IMR-90 (cell line): ENCODE measurements at regions not wholly inside any gene's neighbourhood (a gene's known extent, or its start where the extent isn't known, plus 50 kb on each side); places are given as distances from the start of the nearest gene placed in this dataset.

ENCODE experiments used
- ATAC-seq: fragments of 200-7000 bp; cut with Tn5 transposase; 2 replicates; pipeline ENCODE4 v1.9.1; 2020; ENCODE audit warnings: low read depth, mild to moderate bottlenecking, moderate library complexity
- BruUV-seq: library from RNA; stranded (reverse); fragments of 400-500 nt; replicated peaks from 2 replicates; lab custom pipeline; 2021; lab: Mats Ljungman, UMichigan
- CTCF ChIA-PET: fragments of 300-600 bp; formaldehyde crosslinking; extraction: SDS; loops from one replicate; lab custom pipeline; 2021; ENCODE audit warnings: antibody characterized with exemption; lab: Yijun Ruan, JAX
- POLR2A ChIA-PET: fragments of 300-600 bp; sonication (Branson Sonifier 250); formaldehyde crosslinking; loops from one replicate; lab custom pipeline; 2022; ENCODE audit warnings: antibody characterized with exemption; ENCODE audit not compliant: unreplicated experiment; lab: Charles Lee
- DNase-seq: peaks from one replicate; pipeline ENCODE4 v3.0.0; 2013
- H2AFZ ChIP-seq: replicated peaks from 2 replicates; pipeline ENCODE3; 2013; ENCODE audit warnings: low read length, mild to moderate bottlenecking; ENCODE audit not compliant: poor library complexity
- H2AK5ac ChIP-seq: 2 replicates; pipeline ENCODE4 v1.6.1; 2013; ENCODE audit warnings: low read depth, low read length, inconsistent platforms
- H2AK9ac ChIP-seq: replicated peaks from 2 replicates; pipeline ENCODE3; 2013; ENCODE audit warnings: mild to moderate bottlenecking, low read depth, low read length, moderate library complexity; ENCODE audit not compliant: poor library complexity
- H2BK120ac ChIP-seq: 2 replicates; pipeline ENCODE4 v1.6.1; 2013; ENCODE audit warnings: low read depth, low read length, inconsistent platforms
- H2BK15ac ChIP-seq: 3 replicates; pipeline ENCODE4 v1.6.1; 2013; ENCODE audit warnings: low read depth, low read length, inconsistent platforms
- H2BK20ac ChIP-seq: 2 replicates; pipeline ENCODE4 v1.6.1; 2013; ENCODE audit warnings: low read depth, mild to moderate bottlenecking, inconsistent platforms, low read length, moderate library complexity
- H2BK5ac ChIP-seq: 2 replicates; pipeline ENCODE4 v1.6.1; 2013; ENCODE audit warnings: mild to moderate bottlenecking, low read depth, low read length, inconsistent platforms; ENCODE audit not compliant: poor library complexity, severe bottlenecking
- H3K14ac ChIP-seq: replicated peaks from 2 replicates; pipeline ENCODE4 v1.6.1; 2013; ENCODE audit warnings: low read depth, low read length, inconsistent platforms
- H3K18ac ChIP-seq: 2 replicates; pipeline ENCODE4 v1.6.1; 2013; ENCODE audit warnings: low read depth, low read length, control low read depth
- H3K23ac ChIP-seq: 2 replicates; pipeline ENCODE4 v1.6.1; 2013; ENCODE audit warnings: low read depth, low read length, inconsistent platforms
- H3K27ac ChIP-seq: 2 replicates; pipeline ENCODE4 v1.5.1; 2013; ENCODE audit warnings: mild to moderate bottlenecking, control low read depth, low read length; ENCODE audit not compliant: insufficient read depth
- H3K27me3 ChIP-seq: 2 replicates; pipeline ENCODE4 v1.6.1; 2013; ENCODE audit warnings: low read length; ENCODE audit not compliant: control insufficient read depth, insufficient read depth
- H3K36me3 ChIP-seq: 2 replicates; pipeline ENCODE4 v1.6.1; 2013; ENCODE audit warnings: low read length, mixed read lengths; ENCODE audit not compliant: control insufficient read depth, insufficient read depth
- H3K4ac ChIP-seq: 2 replicates; pipeline ENCODE4 v1.6.1; 2013; ENCODE audit warnings: low read depth, low read length, inconsistent platforms
- H3K4me1 ChIP-seq: 2 replicates; pipeline ENCODE4 v1.6.1; 2013; ENCODE audit warnings: low read length, mixed read lengths; ENCODE audit not compliant: control insufficient read depth, insufficient read depth
- H3K4me2 ChIP-seq: 2 replicates; pipeline ENCODE4 v1.6.1; 2013; ENCODE audit warnings: low read depth, mild to moderate bottlenecking, control low read depth, low read length, moderate library complexity
- H3K4me3 ChIP-seq: 2 replicates; pipeline ENCODE4 v1.5.1; 2013; ENCODE audit warnings: low read depth, mild to moderate bottlenecking, control low read depth, low read length, moderate library complexity; ENCODE audit not compliant: insufficient read depth
- H3K56ac ChIP-seq: 2 replicates; pipeline ENCODE4 v1.6.1; 2013; ENCODE audit warnings: low read length, inconsistent platforms; ENCODE audit not compliant: insufficient read depth; ENCODE audit errors: extremely low read depth
- H3K79me1 ChIP-seq, 2 experiments: 2 replicates each; pipeline ENCODE4 v1.6.1; 2013; ENCODE audit warnings: low read length in 2 of 2, inconsistent platforms in 1 of 2, low read depth in 1 of 2
- H3K9ac ChIP-seq: 2 replicates; pipeline ENCODE4 v1.6.1; 2013; ENCODE audit warnings: low read depth, low read length, control low read depth
- H3K9me1 ChIP-seq: 2 replicates; pipeline ENCODE4 v1.6.1; 2013; ENCODE audit warnings: low read length, inconsistent platforms; ENCODE audit not compliant: insufficient read depth
- H3K9me3 ChIP-seq: 2 replicates; pipeline ENCODE4 v1.6.1; 2013; ENCODE audit warnings: low read length; ENCODE audit not compliant: control insufficient read depth, insufficient read depth
- H4K20me1 ChIP-seq: 2 replicates; pipeline ENCODE4 v1.6.1; 2013; ENCODE audit warnings: low read length, inconsistent platforms; ENCODE audit not compliant: insufficient read depth
- H4K5ac ChIP-seq: 2 replicates; pipeline ENCODE4 v1.6.1; 2013; ENCODE audit warnings: mild to moderate bottlenecking, low read depth, low read length, control low read depth
- H4K8ac ChIP-seq, 2 experiments: 2 replicates each; pipeline ENCODE4 v1.6.1; 2013; ENCODE audit warnings: low read depth in 2 of 2, low read length in 2 of 2, control low read depth in 1 of 2, inconsistent platforms in 1 of 2
- H4K91ac ChIP-seq: 2 replicates; pipeline ENCODE4 v1.6.1; 2013; ENCODE audit warnings: low read depth, low read length, inconsistent platforms; ENCODE audit not compliant: insufficient read depth
- BHLHE40 ChIP-seq: fragments of 150-350 bp; IDR thresholded peaks from 2 replicates; pipeline ENCODE4 v1.6.1; 2016; ENCODE audit warnings: mild to moderate bottlenecking, low read depth, low read length
- CEBPB ChIP-seq: IDR thresholded peaks from 2 replicates; pipeline ENCODE4 v1.6.1; 2012; ENCODE audit warnings: low read depth, low read length, improper control_type of control experiment
- CHD1 ChIP-seq: IDR thresholded peaks from 2 replicates; pipeline ENCODE4 v1.6.1; 2012; ENCODE audit warnings: low read depth, low read length, improper control_type of control experiment
- FOS ChIP-seq: fragments of 150-350 bp; IDR thresholded peaks from 2 replicates; pipeline ENCODE4 v1.6.1; 2016; ENCODE audit warnings: low read depth, low read length
- MAFK ChIP-seq: IDR thresholded peaks from 2 replicates; pipeline ENCODE4 v1.6.1; 2012; ENCODE audit warnings: low read depth, low read length, improper control_type of control experiment
- MAZ ChIP-seq: IDR thresholded peaks from 2 replicates; pipeline ENCODE4 v1.6.1; 2012; ENCODE audit warnings: low read depth, mild to moderate bottlenecking, low read length, improper control_type of control experiment, moderate library complexity, borderline replicate concordance
- MXI1 ChIP-seq: IDR thresholded peaks from 2 replicates; pipeline ENCODE4 v1.6.1; 2012; ENCODE audit warnings: low read depth, mild to moderate bottlenecking, low read length, moderate library complexity, borderline replicate concordance
- NFE2L2 ChIP-seq: fragments of 150-350 bp; IDR thresholded peaks from 2 replicates; pipeline ENCODE4 v1.6.1; 2016; ENCODE audit warnings: low read depth, mild to moderate bottlenecking, low read length
- POLR2A ChIP-seq: IDR thresholded peaks from 2 replicates; pipeline ENCODE4 v1.6.1; 2012; ENCODE audit warnings: mild to moderate bottlenecking, low read depth, low read length
- RAD21 ChIP-seq: IDR thresholded peaks from 2 replicates; pipeline ENCODE4 v1.6.1; 2012; ENCODE audit warnings: low read length, improper control_type of control experiment
- RCOR1 ChIP-seq: IDR thresholded peaks from 2 replicates; pipeline ENCODE4 v1.6.1; 2012; ENCODE audit warnings: mild to moderate bottlenecking, low read length, improper control_type of control experiment; ENCODE audit not compliant: insufficient replicate concordance
- RFX5 ChIP-seq: IDR thresholded peaks from 2 replicates; pipeline ENCODE4 v1.8.0; 2012; ENCODE audit warnings: low read depth, mild to moderate bottlenecking, low read length, moderate library complexity
- SMC3 ChIP-seq: fragments of 150-350 bp; IDR thresholded peaks from 2 replicates; pipeline ENCODE4 v1.6.1; 2016; ENCODE audit warnings: low read depth, mild to moderate bottlenecking, antibody characterized with exemption, low read length, moderate library complexity
- WGBS, 2 experiments: methylation state at CpG; one replicate each; pipeline versions ENCODE4 v1.1.5 to v1.1.7; 2013; ENCODE audit warnings: missing lambda C conversion rate in 2 of 2; ENCODE audit not compliant: insufficient read length in 1 of 2; ENCODE audit errors: extremely low coverage in 2 of 2; 5-methylcytosine and 5-hydroxymethylcytosine counted together
- dilution Hi-C: fragments of 300-500 bp; cut with HindIII; formaldehyde crosslinking; loops from one replicate; pipeline ENCODE4 v1.14.3; 2018; ENCODE audit warnings: low sequenced_read_pairs; ENCODE audit not compliant: unreplicated experiment
- in situ Hi-C: fragments of 300-500 bp; cut with MboI; formaldehyde crosslinking; loops from 3 replicates; pipeline ENCODE4 v1.14.3; 2019; ENCODE audit warnings: low sequenced_read_pairs, inconsistent platforms, mixed read lengths
- intact Hi-C: fragments of 100-400 bp; cut with micrococcal nuclease; formaldehyde crosslinking; loops from 2 replicates; pipeline ENCODE4 v1.10.0; 2022
- TF ChIP-seq, protein P1 (sequence below): fragments of 150-350 bp; IDR thresholded peaks from 2 replicates; pipeline ENCODE4 v1.6.1; 2016; ENCODE audit warnings: low read depth, mild to moderate bottlenecking, low read length, moderate library complexity, borderline replicate concordance
- TF ChIP-seq, protein P2 (sequence below): conservative IDR thresholded peaks from 2 replicates; pipeline ENCODE4 v1.5.1; 2012; ENCODE audit warnings: mild to moderate bottlenecking, low read depth, low read length, improper control_type of control experiment
- TF ChIP-seq, protein P3 (sequence below): fragments of 150-350 bp; IDR thresholded peaks from 2 replicates; pipeline ENCODE4 v1.6.1; 2017; ENCODE audit warnings: mild to moderate bottlenecking, antibody characterized with exemption, low read length, low read depth

DNA sequence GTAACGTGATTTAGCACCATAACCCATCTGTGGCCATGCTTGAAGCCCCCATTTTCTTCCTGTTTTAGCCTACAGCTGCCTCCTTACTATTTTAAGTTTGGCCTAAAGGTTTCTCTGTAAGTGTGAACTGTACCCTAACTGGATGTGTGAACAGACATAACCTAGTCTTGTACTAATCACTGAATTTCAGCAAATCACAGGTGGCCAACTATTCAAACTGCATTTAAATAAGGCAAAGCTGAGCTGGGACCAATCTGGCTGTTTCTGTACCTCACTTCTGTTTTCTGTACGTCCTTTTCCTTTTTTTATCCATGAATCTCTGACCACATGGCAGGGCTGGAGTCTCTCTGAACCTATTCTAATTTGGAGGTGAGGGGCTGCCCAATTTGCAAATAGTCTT is 452.7 kb upstream of the HS6ST1 start:
- Histone ChIP-seq H3K27me3 (peaks cover 5% of the 10 kb centered on the region; the same call in 1 of the 2 replicates), H4K20me1 (no peaks in the 10 kb centered on the region), H2BK15ac (no peak overlapping the region), H3K4ac (no peak overlapping the region), H2BK120ac (no peak overlapping the region), H3K4me3 (no peak overlapping the region), H2BK5ac (no peak overlapping the region), H3K36me3 (no peaks in the 10 kb centered on the region), H3K4me1 (no peaks in the 10 kb centered on the region), H3K27ac (no peak overlapping the region), H2AFZ (no peak overlapping the region), H3K4me2 (no peak overlapping the region), H4K5ac (no peak overlapping the region), H3K56ac (no peak overlapping the region), H3K79me1 (no peaks in the 10 kb centered on the region), H3K18ac (no peak overlapping the region), H4K8ac (no peak overlapping the region), H2AK9ac (no peak overlapping the region), H3K9me1 (no peaks in the 10 kb centered on the region), H4K91ac (no peak overlapping the region), H3K9me3 (no peaks in the 10 kb centered on the region), H3K23ac (no peak overlapping the region), H2AK5ac (no peak overlapping the region), H3K9ac (no peak overlapping the region), H3K14ac (no peak overlapping the region), H2BK20ac (no peak overlapping the region)
- ChIA-PET POLR2A (no interaction called here), CTCF (no interaction called here)
- intact Hi-C loops = no loop called here
- dilution Hi-C loops = no loop called here
- in situ Hi-C loops = no loop called here
- ATAC-seq = no peak
- BruUV-seq = no TSS peak
- no CpG with 5 or more reads among the region's 2 CpGs for WGBS, 2 experiments
- TF ChIP-seq FOS (no peak), RFX5 (no peak), NFE2L2 (no peak), SMC3 (no peak), MXI1 (no peak), RAD21 (no peak), MAFK (no peak), RCOR1 (no peak), CHD1 (no peak), POLR2A (no peak), MAZ (no peak), BHLHE40 (no peak), CEBPB (no peak)
- TF ChIP-seq, protein P1, sequence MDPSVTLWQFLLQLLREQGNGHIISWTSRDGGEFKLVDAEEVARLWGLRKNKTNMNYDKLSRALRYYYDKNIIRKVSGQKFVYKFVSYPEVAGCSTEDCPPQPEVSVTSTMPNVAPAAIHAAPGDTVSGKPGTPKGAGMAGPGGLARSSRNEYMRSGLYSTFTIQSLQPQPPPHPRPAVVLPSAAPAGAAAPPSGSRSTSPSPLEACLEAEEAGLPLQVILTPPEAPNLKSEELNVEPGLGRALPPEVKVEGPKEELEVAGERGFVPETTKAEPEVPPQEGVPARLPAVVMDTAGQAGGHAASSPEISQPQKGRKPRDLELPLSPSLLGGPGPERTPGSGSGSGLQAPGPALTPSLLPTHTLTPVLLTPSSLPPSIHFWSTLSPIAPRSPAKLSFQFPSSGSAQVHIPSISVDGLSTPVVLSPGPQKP = no peak
- TF ChIP-seq, protein P2, sequence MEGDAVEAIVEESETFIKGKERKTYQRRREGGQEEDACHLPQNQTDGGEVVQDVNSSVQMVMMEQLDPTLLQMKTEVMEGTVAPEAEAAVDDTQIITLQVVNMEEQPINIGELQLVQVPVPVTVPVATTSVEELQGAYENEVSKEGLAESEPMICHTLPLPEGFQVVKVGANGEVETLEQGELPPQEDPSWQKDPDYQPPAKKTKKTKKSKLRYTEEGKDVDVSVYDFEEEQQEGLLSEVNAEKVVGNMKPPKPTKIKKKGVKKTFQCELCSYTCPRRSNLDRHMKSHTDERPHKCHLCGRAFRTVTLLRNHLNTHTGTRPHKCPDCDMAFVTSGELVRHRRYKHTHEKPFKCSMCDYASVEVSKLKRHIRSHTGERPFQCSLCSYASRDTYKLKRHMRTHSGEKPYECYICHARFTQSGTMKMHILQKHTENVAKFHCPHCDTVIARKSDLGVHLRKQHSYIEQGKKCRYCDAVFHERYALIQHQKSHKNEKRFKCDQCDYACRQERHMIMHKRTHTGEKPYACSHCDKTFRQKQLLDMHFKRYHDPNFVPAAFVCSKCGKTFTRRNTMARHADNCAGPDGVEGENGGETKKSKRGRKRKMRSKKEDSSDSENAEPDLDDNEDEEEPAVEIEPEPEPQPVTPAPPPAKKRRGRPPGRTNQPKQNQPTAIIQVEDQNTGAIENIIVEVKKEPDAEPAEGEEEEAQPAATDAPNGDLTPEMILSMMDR = no peak
- TF ChIP-seq, protein P3, sequence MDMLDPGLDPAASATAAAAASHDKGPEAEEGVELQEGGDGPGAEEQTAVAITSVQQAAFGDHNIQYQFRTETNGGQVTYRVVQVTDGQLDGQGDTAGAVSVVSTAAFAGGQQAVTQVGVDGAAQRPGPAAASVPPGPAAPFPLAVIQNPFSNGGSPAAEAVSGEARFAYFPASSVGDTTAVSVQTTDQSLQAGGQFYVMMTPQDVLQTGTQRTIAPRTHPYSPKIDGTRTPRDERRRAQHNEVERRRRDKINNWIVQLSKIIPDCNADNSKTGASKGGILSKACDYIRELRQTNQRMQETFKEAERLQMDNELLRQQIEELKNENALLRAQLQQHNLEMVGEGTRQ = no peak
- DNase-seq = no peak
